LoVo (cell line): ENCODE measurements at regions not wholly inside any gene's neighbourhood (a gene's known extent, or its start where the extent isn't known, plus 50 kb on each side); places are given as distances from the start of the nearest gene placed in this dataset.

Source experiments
- DNase-seq: peaks from one replicate; pipeline ENCODE4 v3.0.0-alpha.2; 2016; ENCODE audit warnings: low spot score

DNA sequence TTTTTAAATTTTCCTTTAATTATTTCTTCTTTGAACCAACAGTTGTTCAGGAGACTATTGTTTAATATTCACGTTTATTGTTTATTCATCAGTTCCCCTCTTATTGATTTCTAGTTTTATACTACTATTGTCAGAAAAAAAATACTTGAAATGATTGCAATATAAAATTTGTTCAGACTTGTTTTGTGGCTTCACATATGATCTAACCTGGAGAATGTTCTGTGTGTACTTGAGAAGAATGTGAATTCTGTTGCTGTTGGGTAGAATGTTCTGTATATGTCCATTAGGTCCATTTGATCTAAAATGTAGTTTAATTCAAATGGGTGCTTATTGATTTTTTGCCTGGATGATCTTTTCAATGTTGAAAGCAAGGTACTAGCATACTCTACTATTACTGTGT is 408.7 kb upstream of the RIOK2 start:
- no peak for DNase-seq

DNA sequence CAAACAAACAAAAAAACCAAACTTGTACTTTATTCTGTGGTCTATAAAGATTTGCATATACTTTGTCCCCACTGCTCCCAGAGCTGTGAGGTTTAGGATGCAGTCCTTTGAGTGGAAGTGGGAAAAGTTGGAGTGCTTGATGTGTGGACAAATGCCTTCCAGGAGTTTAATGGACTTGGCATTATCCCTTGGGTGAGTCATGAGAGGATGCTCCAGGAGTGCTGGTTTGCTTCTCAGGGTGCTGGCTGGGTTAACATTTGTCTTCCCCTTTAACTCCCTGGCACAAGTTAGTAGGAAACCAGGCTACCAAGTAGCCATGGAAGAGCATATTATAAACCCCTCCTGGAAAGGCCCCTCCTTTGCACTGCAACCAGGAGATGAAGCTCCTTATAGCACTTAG is 417.4 kb upstream of the RIOK2 start:
- no peak for DNase-seq

DNA sequence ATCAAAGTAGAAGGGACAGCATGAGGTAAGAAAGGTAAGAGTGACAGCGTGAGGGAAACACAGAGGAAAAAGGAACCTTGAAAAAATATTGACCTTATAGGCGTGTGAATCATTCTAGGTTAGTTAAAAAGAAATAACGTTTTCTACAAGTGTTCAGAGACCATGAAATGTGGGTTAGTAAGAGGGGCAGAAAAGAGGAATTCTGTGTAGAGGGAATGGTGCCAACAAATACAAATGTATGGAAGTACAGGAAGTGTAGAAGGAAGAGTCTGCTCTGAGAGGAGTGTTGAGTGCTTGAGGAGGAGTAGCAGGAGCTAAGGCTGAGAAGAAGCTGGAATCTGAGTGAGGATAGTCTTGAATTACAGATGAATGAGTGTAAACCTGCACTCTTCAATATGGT is 418.6 kb upstream of the RIOK2 start:
- no peak for DNase-seq

DNA sequence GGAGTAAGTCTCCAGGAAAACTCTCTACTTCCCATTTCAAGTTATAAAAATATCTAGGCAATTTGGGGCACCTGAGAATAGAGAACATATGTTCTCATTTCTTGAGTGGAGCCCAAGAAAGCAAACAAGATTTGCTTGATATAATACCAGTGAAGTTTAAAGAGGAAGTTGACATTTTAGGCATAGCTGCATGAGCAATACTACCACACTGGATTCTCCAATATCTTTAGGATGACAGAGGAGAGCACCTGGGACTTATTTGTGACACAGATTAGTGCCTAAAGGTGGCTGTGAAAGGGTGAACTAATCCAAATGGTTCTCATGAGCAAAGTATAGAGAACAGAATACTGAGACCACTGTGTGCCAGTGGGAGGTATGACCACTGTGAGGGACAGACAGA is 423.5 kb upstream of the RIOK2 start:
- DNase-seq, result no peak

DNA sequence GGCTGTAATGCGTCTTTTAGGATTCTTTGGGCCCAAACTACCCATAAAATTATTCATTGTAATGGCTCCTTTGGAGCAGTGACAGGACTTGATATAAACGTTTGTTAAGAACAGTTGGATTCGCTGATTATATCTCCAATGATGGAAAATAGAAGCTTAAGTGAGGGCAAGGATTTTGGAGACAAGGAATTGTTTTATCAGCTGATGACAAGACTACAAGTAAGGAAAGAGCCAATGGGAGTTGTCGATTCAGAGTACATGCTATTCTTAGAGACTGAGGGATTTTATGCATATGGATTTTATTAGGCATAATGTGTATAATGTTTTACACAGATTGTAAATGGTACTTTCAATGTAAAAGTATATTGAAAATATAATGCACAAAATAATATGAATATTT is 425.5 kb upstream of the RIOK2 start:
- no peak for DNase-seq

DNA sequence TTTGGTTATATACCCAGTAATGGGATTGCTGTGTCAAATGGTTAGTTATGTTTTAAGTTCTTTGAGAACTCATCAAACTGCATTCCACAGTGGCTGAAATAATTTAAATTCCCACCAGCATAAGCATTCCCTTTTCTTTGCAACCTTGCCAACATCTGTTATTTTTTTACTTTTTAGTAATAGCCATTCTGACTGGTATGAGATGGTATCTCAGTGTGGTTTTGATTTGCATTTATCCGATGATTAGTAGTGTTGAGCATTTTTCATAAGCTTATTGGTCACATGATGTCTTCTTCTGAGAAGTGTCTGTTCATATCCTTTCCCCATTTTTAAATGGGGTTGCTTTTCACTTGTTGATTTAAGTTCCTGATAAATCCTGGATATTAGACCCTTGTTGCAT is 435.7 kb upstream of the RIOK2 start:
- DNase-seq, result no peak

DNA sequence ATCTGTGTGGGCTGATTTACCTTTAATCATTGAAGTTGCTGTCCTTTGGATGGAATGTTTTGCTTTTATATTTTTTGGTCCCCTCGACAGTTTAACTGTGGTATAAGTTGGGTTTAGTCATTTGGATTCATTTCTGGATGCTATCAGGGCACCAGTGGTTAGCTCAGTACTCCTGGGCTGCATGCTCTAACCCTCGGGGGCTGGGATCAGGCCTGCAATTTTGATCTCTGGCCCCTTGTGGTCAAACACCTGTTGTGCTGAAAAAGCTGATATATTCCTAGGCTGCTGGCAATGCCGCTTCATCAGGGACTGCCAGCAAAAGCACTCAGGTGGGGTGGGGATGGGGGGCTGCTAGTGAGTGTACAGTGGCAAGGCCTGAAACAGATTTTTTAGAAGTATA is 440.4 kb upstream of the RIOK2 start:
- DNase-seq, result no peak

DNA sequence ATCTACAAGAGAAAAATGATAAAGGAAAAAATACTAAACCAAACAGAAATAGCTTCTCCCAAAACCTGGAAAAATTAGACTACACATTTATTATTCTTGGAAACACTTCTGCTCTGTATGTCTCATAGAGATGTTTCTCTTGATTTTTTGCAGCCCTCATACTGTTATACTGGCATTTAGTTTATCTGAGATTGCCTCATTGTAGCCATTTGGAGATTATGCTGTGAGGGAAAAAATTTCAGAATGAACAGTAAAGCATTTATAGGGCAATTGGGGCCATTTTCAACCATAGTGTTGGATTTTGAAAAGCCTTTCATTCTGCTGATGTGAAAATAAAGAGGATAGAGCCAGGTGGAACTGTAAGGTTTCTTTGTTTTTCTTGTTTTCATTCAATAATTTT is 441.8 kb upstream of the RIOK2 start:
- no peak for DNase-seq

DNA sequence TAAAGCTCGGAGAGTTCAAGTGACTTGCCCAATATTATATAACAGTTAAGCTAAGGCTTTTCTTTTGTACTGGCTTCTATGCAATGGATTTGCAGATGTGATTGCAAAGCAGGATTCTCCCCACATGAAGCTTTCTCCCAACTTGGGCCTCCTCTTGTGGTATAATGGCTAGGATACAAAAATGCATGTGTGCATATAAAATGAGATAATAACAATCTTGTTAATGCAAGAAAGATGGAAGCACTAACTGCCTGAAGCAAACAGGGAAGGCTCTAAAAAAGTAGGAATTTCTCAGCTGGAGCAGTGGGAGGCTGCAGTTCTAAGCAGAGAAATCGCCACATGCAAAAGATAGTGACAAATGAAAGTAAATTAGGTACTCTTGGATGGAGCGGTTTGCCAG is 444.2 kb upstream of the RIOK2 start:
- no peak for DNase-seq

DNA sequence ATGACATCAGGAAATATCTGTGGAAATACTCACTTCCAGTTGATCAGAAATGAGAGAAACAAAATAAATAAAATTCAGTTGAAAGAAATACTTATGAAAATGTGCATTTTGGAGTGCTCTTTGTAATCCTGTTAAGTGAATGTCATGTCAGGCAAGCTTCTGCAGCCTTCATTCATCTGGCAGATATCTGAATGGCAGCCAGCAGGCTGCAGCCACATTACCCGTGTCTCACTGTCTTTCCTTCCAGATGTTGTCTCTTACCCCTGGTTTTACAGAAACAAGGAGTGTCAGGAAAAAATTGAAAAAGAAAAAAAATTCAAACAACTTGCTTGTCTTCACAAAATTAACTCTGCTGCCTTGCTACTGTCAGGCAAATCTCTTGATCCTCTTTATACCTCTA is 445.0 kb upstream of the RIOK2 start:
- DNase-seq, result no peak

DNA sequence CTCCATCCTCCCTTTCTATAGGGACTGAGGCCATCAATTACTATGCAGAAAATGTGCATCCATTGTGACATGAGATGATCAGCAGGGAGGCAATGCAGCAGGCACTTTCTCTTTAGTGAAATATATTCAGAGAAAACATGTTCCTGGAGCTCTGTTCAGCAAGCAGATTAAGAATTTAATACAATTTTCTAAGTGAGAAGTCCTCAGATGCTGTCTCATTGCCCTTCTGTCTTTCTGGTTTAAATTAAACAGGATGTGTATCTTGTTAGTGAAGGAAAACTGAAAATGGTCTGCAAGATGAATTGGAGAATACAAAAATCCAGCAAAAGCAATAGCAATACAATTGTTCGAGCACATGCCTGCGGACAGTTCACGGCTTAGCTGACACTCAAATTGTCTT is 445.8 kb upstream of the RIOK2 start:
- no peak for DNase-seq

DNA sequence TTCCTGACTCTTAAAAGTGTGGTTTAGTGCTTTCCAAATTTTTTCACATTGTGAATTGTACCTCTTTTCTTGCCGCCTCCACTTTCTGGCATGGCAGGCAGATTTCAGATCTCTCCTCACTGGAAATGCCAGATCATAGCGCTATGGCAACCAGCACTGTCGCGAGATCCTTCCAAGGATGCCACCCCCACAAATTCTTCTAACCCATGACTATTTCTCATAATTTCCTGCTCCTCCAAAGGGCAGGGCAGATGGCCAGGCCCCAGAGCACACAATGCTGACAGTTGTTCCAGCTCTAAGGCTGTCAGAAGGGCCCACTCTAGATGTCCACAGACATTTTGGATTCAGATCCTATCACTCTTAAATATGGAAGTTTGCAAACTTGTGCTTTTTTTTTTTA is 446.2 kb upstream of the RIOK2 start:
- DNase-seq, result no peak

DNA sequence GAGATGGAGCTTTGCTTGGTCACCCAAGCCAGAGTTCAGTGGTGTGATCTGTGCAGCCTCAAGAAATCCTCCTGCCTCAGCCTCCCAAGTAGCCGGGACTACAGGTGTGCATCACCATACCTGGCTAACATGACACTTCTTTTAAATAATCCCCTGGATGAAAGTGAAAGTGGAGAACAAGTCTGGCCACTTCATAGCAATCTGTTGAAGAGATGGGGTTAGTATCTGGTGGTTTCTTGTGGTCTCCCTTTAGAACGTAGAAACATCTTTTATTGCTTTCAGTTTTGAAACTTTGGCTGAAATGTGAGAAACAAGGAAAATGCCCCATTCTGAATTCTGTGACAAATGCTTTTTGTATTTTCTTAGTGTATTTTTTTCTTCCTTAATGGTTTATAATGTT is 452.5 kb upstream of the RIOK2 start:
- no peak for DNase-seq

DNA sequence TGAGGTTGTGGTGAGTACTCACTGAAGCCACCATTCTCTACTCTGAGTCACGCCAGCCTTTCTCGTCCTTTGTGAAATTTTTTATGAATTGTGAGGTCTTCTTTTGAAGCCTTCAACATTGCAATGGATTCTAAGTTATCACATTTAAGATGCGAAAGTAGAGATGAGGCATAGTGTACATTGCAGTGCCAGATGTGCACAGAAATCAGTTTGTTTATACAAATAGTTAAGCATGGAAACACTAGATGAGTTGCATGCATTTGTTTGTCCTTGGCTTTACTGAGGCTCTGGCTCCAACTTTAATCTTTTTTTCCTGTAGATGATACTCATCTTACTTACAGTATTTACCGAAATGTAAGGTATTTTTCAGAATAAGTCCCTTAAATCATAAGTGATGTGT is 453.7 kb upstream of the RIOK2 start:
- DNase-seq, result no peak

DNA sequence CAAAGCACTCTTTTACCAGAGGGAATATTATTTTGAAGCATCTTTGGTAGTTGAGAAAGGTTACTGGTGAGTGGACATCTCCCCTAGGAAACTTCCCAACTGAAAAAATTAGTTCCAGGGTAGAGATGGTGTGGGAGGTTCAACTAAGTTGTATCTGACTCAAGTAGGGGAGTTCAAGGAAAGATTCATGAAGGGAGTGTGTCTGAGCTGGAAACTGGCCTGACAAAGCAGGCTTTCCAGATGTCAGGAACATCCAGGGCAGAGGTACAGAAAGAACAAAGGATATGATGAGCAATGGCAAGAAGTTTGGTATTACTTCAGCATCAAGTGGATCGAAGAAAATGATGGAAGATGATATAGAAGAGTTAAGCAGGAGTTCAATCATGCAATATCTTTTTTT is 458.0 kb upstream of the RIOK2 start:
- no peak for DNase-seq

DNA sequence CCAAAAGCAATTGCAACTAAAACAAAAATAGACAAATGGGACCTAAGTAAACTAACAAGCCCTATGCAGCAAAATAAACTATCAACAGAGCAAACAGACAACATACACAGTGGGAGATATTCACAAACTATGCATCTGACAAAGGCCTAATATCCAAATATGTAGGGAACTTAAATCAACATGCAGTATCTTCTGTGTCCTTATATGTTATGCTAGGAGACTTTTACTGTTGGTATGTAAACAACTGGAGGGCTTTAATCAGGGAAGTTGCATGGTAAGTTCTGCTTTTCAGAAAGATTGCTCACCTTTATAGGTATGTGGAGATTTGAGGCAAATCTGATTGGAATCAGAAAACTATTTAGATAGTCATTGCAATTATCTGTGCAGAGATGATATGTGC is 461.2 kb upstream of the RIOK2 start:
- DNase-seq, result no peak

DNA sequence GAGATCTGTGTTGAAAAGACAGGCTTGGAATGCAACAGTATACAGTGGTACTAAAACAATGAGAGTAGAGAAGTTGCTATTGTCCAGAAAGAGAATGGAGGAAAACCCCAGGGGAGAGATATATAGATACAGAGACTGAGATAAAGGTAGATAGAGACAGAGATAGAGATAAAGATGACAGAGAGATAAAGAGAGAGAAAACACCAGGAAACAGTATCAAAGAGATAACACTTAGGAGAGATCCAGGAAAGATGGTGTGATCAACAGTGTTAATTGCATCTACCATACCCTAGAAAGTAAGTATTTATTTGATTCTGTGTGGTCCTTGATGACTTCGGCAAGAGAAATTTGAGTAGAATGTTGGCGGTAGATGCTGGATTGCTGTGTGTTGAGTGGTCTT is 461.8 kb upstream of the RIOK2 start:
- no peak for DNase-seq

DNA sequence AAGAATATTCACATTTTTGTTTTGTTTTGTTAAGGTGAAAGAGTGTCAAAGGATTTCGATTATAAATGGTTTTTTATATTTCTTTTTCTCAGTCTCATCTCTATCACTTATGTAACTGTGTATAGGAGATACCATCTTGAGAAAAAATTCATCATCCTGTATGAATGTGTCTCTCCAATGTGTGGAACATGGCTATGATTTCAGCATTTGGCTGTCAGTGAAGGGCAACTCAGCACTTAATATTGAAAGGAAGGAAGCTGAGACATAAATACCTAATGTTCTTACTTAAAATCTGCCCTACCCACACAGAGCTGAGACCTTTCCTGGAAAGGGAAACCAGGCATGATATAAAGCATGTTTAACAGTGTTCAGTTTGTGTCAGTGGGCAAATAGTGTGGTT is 474.2 kb upstream of the RIOK2 start:
- DNase-seq, result no peak

DNA sequence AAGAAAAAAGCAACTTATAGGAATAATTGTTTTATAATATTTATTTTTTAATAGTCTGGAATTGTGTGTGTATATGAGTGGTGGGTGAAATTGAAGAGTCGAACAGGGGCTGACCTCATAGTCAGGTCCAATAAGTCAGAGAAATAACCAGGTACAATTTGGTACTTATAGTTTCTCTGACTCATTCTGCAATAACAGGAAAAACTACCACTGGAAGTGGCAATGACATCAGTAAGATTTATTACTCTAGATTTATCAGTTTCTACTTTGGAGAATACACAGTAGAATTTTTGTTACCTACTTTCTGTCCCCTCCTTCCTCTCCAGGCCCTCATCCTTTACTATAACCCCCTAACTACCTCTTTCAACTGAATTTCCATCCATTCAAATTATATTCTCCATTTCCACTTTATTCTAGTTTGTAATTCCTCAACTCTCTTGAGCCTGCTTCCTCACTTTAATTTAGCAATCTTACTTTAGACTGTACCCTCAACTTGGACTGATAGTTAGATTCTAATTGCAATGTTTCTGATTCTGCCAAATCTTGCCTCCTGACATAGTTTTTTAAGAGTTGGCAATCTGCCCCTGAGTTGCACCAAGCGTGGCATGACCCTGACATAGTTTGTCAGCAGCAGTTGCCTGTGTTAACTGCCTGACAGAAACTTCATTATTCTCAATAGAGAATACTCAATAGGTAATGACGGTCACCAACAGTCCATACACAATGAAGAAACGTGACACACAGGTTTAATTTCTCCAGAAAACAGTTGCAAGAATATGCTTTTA is 475.3 kb upstream of the RIOK2 start:
- no peak for DNase-seq

DNA sequence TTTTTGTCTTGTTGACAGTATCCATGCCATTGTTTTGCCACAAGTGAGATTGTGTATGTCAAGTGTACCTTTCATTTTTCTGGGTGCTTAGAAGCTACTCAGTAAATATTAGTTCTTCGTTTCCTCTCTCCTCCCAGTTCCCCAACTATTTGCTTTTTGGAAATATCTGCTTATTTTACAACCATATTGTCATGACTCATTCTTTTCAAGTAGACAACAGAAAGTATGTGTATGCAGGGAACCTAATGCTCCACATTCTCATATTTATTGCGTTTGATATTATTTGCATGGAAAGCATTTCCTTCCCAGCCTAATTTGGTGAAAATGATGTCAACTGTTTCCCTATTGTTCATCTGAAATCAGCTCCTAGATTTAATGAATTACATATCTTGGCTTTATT is 483.7 kb upstream of the RIOK2 start:
- no peak for DNase-seq

DNA sequence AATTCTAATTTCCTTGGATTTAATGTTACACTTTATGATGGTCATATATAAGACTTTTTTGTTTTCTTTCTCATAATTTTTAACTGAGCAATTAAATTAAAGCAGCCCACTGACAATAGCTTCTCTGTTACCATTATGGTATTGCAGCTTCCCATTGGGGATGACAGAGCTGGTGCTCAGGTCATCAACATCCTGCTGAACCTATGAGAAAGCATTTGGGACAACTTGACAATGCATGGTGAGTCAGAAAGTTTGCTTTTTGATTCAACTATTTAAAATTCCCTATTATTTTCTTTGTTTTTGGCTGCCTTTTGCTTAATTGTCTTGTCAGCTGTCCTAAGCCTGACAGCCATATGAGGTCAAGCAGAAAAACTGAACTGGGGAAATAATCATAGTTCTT is 487.4 kb upstream of the RIOK2 start:
- no peak for DNase-seq

DNA sequence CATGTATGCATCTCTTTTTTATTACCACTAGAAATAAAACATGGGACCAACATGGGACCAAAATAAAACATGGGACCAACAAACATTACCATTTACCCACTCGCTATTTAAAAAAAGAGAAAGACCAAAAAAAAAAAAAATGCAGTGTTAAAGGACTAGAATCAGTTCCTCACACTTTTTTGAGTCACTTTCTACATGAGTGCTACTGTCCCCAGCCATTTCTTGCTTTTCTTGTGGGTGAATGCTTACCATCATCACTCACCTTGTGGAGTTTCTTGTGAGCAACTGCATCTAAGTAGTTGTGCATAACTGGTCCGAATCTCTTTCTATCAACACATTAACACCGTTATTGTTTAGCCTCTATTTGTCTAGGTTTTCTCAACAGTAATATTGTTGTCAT is 493.6 kb upstream of the RIOK2 start:
- no peak for DNase-seq

DNA sequence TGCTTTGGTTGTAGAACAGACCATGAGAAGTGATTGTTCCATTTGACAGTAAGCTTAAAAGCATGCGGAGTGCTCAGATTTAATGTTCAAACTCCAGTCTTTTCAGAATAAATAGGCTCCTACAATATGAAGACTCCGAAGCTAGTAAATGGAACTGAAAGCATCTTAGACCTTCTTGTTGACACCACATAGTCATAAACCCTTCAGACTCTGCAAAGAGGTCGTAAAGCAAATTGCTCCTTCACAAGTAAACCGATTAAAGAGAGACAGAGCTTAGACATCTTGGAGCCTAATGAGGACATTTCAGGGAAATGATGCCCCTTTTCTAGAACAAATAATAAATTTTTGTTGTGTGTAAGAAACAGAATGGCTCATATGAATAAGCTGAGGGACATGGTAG is 511.0 kb upstream of the RIOK2 start:
- DNase-seq, result no peak

DNA sequence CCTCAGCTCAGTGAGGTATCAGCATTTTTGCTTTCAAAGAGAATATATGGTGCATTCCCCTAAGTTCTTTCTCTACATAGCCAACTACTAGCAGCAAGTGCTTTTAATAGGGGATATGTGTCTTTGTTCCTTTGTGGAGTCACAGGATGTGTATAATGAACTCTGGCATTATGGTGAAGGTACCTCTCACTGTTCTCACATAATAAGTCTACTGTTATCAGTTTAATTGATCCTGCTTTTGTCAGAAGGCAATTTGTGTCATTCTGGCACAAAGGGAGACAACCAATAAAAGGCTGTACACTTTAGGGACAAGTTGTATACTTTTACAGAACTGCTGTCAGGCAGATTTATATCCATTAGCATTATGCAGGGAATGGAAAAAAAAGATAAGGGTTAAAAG is 531.4 kb upstream of the RIOK2 start:
- DNase-seq, result no peak

DNA sequence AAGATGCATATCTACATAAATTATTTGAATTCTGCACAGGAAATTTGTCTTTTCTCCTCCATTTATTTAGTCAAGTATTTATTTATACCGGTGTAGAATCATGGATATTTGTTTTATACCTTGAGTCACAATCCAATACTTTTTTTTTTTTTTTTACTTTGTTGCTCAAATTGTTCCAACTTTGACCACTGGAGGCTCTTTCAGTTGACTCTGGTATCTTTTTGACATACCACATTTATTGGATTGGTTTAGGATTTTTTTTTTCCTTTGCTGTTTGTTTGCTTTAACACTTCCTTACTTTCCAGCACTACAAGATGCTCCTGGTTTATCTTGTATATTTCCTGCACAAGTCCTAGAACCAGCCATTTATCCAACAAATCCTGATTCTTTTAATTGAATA is 543.1 kb upstream of the RIOK2 start:
- DNase-seq, result no peak
